Trophoblast cell (in vitro differentiated cells and primary cell): ENCODE measurements at regions not wholly inside any gene's neighbourhood (a gene's known extent, or its start where the extent isn't known, plus 50 kb on each side); places are given as distances from the start of the nearest gene placed in this dataset.

Experiments
- DNase-seq, 2 donors: peaks; one replicate each; pipeline ENCODE4 v3.0.0-alpha.2; 2016
- H2AFZ ChIP-seq: 2 replicates; pipeline ENCODE4 v1.6.1; 2013; ENCODE audit warnings: low read length, moderate library complexity, mild to moderate bottlenecking; ENCODE audit not compliant: insufficient read depth, poor library complexity
- H2AK5ac ChIP-seq: 2 replicates; pipeline ENCODE4 v1.6.1; 2013; ENCODE audit warnings: mild to moderate bottlenecking, low read length
- H2BK120ac ChIP-seq: 2 replicates; pipeline ENCODE4 v1.6.1; 2013; ENCODE audit warnings: low read length, mild to moderate bottlenecking, moderate library complexity; ENCODE audit not compliant: insufficient read depth, poor library complexity
- H2BK12ac ChIP-seq: 2 replicates; pipeline ENCODE4 v1.6.1; 2013; ENCODE audit warnings: mild to moderate bottlenecking, low read length, moderate library complexity
- H2BK5ac ChIP-seq: 2 replicates; pipeline ENCODE4 v1.6.1; 2013; ENCODE audit warnings: low read length, low read depth, moderate library complexity, mild to moderate bottlenecking; ENCODE audit not compliant: poor library complexity
- H3K14ac ChIP-seq: 2 replicates; pipeline ENCODE4 v1.6.1; 2013; ENCODE audit warnings: mild to moderate bottlenecking, low read length
- H3K18ac ChIP-seq: 2 replicates; pipeline ENCODE4 v1.6.1; 2013; ENCODE audit warnings: mild to moderate bottlenecking, low read length
- H3K23ac ChIP-seq: 2 replicates; pipeline ENCODE4 v1.6.1; 2013; ENCODE audit warnings: low read length
- H3K27ac ChIP-seq: 2 replicates; pipeline ENCODE4 v1.5.1; 2013; ENCODE audit warnings: low read depth, mild to moderate bottlenecking, inconsistent platforms, low read length, moderate library complexity
- H3K27me3 ChIP-seq: 2 replicates; pipeline ENCODE4 v1.6.1; 2013; ENCODE audit warnings: inconsistent platforms, mild to moderate bottlenecking, low read length, moderate library complexity; ENCODE audit not compliant: insufficient read depth
- H3K36me3 ChIP-seq, 2 experiments: 1 replicate in 1 of 2; 2 replicates in 1 of 2; pipeline ENCODE4 v1.6.1; 2013; ENCODE audit warnings: low read length in 2 of 2, mild to moderate bottlenecking in 2 of 2, moderate library complexity in 1 of 2; ENCODE audit not compliant: insufficient read depth in 2 of 2, control insufficient read depth in 1 of 2
- H3K4ac ChIP-seq: 2 replicates; pipeline ENCODE4 v1.6.1; 2013; ENCODE audit warnings: low read depth, mild to moderate bottlenecking, low read length, moderate library complexity
- H3K4me1 ChIP-seq, 2 experiments: 1 replicate in 1 of 2; 2 replicates in 1 of 2; pipeline ENCODE4 v1.6.1; 2013; ENCODE audit warnings: low read length in 2 of 2, mild to moderate bottlenecking in 2 of 2, moderate library complexity in 1 of 2; ENCODE audit not compliant: insufficient read depth in 2 of 2, control insufficient read depth in 1 of 2
- H3K4me2 ChIP-seq: 2 replicates; pipeline ENCODE4 v1.6.1; 2013; ENCODE audit warnings: inconsistent platforms, mild to moderate bottlenecking, low read length, moderate library complexity
- H3K4me3 ChIP-seq: 2 replicates; pipeline ENCODE4 v1.5.1; 2013; ENCODE audit warnings: mild to moderate bottlenecking, low read depth, low read length, inconsistent platforms
- H3K79me1 ChIP-seq: one replicate; pipeline ENCODE4 v1.6.1; 2013; ENCODE audit warnings: low read length
- H3K79me2 ChIP-seq: 2 replicates; pipeline ENCODE4 v1.6.1; 2013; ENCODE audit warnings: low read length, mild to moderate bottlenecking; ENCODE audit not compliant: control insufficient read depth, insufficient read depth, poor library complexity
- H3K9ac ChIP-seq: 2 replicates; pipeline ENCODE4 v1.6.1; 2013; ENCODE audit warnings: mild to moderate bottlenecking, low read length
- H3K9me3 ChIP-seq: 2 replicates; pipeline ENCODE4 v1.6.1; 2013; ENCODE audit warnings: low read depth, mild to moderate bottlenecking, control low read depth, inconsistent platforms, low read length; ENCODE audit not compliant: insufficient read depth
- H4K12ac ChIP-seq: 2 replicates; pipeline ENCODE4 v1.6.1; 2013; ENCODE audit warnings: low read depth, mild to moderate bottlenecking, low read length, moderate library complexity
- H4K8ac ChIP-seq: 2 replicates; pipeline ENCODE4 v1.6.1; 2013; ENCODE audit warnings: low read depth, mild to moderate bottlenecking, low read length, moderate library complexity
- H4K91ac ChIP-seq: one replicate; pipeline ENCODE4 v1.6.1; 2013; ENCODE audit warnings: low read depth, mild to moderate bottlenecking, low read length, moderate library complexity
- WGBS: extraction: QIAGEN DNeasy Blood & Tissue Kit; methylation state at CpG from one replicate; pipeline ENCODE4 v1.1.7; 2013; ENCODE audit warnings: missing lambda C conversion rate; ENCODE audit not compliant: insufficient read length, insufficient coverage; ENCODE audit errors: extremely low coverage; 5-methylcytosine and 5-hydroxymethylcytosine counted together

- H3K4me2 ChIP-seq = no peak overlapping the region
Measured at GRCh38 chr2:62643100-62643471, 62.4 kb upstream of the EHBP1 start.

DNA sequence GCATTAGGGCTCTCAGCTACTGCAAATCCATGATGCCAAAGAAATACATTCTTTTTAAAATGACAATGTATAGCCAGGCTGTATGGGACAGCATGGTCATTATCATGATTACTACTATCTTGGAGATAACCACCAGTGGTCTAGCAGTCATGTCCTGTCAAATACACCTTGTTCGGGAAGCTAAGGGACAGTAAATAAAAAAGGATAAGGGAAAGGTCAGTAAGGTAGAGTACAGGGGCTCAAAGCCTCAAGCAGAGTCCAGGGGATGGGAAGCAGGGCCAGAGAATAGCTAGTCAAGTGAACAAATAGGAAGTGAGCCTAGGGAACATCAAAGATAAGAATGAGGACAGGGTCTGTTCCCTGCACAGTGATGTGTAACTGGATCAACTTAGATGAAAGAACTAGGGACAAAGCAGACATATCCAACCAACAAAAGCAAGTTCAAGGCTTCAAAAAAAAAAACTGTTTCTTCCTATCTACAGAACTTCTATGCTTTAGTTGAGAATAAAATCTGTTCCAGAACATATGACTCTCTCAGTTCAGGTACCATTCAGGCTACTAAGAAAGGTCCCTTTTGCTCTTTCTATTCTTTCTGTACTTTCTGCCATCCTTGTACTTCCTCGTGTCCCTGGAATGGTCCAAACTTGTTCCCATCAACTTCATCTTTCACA, 62.9 kb upstream of the EHBP1 start:
- H2BK5ac ChIP-seq = no peak overlapping the region
- no peak overlapping the region for H3K4me3 ChIP-seq
- H4K8ac ChIP-seq = no peak overlapping the region
- H4K12ac ChIP-seq = no peak overlapping the region
- no peaks in the 10 kb centered on the region for H3K9me3 ChIP-seq
- H3K4ac ChIP-seq = no peak overlapping the region
- no peak overlapping the region for H2AK5ac ChIP-seq
- H3K4me2 ChIP-seq = no peak overlapping the region
- H3K36me3 ChIP-seq = no peaks in the 10 kb centered on the region
- WGBS = no CpG with 5 or more reads among the region's 2 CpGs
- H3K4me1 ChIP-seq = no peaks in the 10 kb centered on the region
- no peak overlapping the region for H3K23ac ChIP-seq
- no peak overlapping the region for H2AFZ ChIP-seq
- no peak overlapping the region for H2BK120ac ChIP-seq
- H3K18ac ChIP-seq = no peak overlapping the region
- H3K79me1 ChIP-seq = no peaks in the 10 kb centered on the region
- H3K9ac ChIP-seq = no peak overlapping the region
- H2BK12ac ChIP-seq = no peak overlapping the region
- no peak overlapping the region for H3K27ac ChIP-seq
- H3K79me2 ChIP-seq = no peaks in the 10 kb centered on the region
- H3K27me3 ChIP-seq = no peaks in the 10 kb centered on the region
- no peak overlapping the region for H3K14ac ChIP-seq
- DNase-seq = no peak
- H4K91ac ChIP-seq = no peak overlapping the region

More at GRCh38 chr2:62643100-62643471, 62.4 kb upstream of the EHBP1 start:
- no peak overlapping the region for H3K14ac ChIP-seq
- no peak overlapping the region for H3K27ac ChIP-seq
- no peak overlapping the region for H4K12ac ChIP-seq
- H3K9me3 ChIP-seq = no peaks in the 10 kb centered on the region
- H2AK5ac ChIP-seq = no peak overlapping the region
- no peak overlapping the region for H3K23ac ChIP-seq
- no peak overlapping the region for H4K8ac ChIP-seq
- H2BK5ac ChIP-seq = no peak overlapping the region
- no peaks in the 10 kb centered on the region for H3K36me3 ChIP-seq
- H2AFZ ChIP-seq = no peak overlapping the region
- H2BK120ac ChIP-seq = no peak overlapping the region
- H3K4ac ChIP-seq = no peak overlapping the region
- DNase-seq = no peak
- H3K27me3 ChIP-seq = no peaks in the 10 kb centered on the region
- H3K79me2 ChIP-seq = no peaks in the 10 kb centered on the region
- H3K4me3 ChIP-seq = no peak overlapping the region
- no peak overlapping the region for H2BK12ac ChIP-seq
- no peaks in the 10 kb centered on the region for H3K4me1 ChIP-seq
- WGBS = no CpG with 5 or more reads among the region's 4 CpGs
- H3K18ac ChIP-seq = no peak overlapping the region
- H3K79me1 ChIP-seq = no peaks in the 10 kb centered on the region
- H4K91ac ChIP-seq = no peak overlapping the region
- no peak overlapping the region for H3K9ac ChIP-seq

- H4K91ac ChIP-seq = no peak overlapping the region
Measured at GRCh38 chr2:62641936-62642335, 63.6 kb upstream of the EHBP1 start.

DNA sequence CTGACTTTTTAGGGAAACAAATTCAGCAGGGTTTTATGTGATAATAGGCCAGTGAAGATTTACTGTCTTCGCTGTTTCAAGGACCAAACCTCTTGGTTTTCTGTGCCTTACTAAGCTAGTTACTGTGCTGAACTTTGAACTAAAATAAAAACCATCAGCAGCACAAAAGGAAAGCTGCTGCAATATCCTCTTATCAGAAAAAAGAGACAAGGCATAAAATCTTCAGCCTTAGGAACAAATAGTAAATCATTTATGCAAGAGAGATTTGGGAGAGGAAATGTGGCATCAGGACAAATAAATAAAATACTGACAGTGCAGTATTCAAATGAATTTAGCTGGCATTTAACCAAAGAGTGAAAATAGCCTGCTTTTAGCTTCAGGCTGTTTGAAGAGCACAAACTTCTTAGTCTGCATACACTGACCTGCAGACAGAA, 64.1 kb upstream of the EHBP1 start:
- no peak overlapping the region for H3K4me2 ChIP-seq
- no peak overlapping the region for H4K91ac ChIP-seq
- DNase-seq = no peak
- H2AK5ac ChIP-seq = no peak overlapping the region
- no peak overlapping the region for H3K18ac ChIP-seq
- no peak overlapping the region for H2AFZ ChIP-seq
- H3K79me2 ChIP-seq = no peaks in the 10 kb centered on the region
- no peak overlapping the region for H3K14ac ChIP-seq
- H3K36me3 ChIP-seq = no peaks in the 10 kb centered on the region
- H3K4me1 ChIP-seq = no peaks in the 10 kb centered on the region
- no peak overlapping the region for H4K12ac ChIP-seq
- H3K27ac ChIP-seq = no peak overlapping the region
- H3K4ac ChIP-seq = no peak overlapping the region
- no peak overlapping the region for H2BK120ac ChIP-seq
- no peaks in the 10 kb centered on the region for H3K79me1 ChIP-seq
- H2BK12ac ChIP-seq = no peak overlapping the region
- no CpG with 5 or more reads among the region's 1 CpG for WGBS
- no peak overlapping the region for H4K8ac ChIP-seq
- H3K9me3 ChIP-seq = no peaks in the 10 kb centered on the region
- no peaks in the 10 kb centered on the region for H3K27me3 ChIP-seq
- H3K23ac ChIP-seq = no peak overlapping the region
- no peak overlapping the region for H2BK5ac ChIP-seq
- H3K9ac ChIP-seq = no peak overlapping the region
- no peak overlapping the region for H3K4me3 ChIP-seq

More at GRCh38 chr2:62641936-62642335, 63.6 kb upstream of the EHBP1 start:
- Histone ChIP-seq H3K14ac (no peak overlapping the region), H3K36me3 (no peaks in the 10 kb centered on the region), H3K27ac (no peak overlapping the region), H3K79me2 (no peaks in the 10 kb centered on the region), H2BK5ac (no peak overlapping the region), H3K27me3 (no peaks in the 10 kb centered on the region), H3K9me3 (no peaks in the 10 kb centered on the region), H3K9ac (no peak overlapping the region), H3K4me1 (no peaks in the 10 kb centered on the region), H3K18ac (no peak overlapping the region), H2AFZ (no peak overlapping the region), H4K12ac (no peak overlapping the region), H2BK12ac (no peak overlapping the region), H4K8ac (no peak overlapping the region), H3K79me1 (no peaks in the 10 kb centered on the region), H3K23ac (no peak overlapping the region), H3K4me2 (no peak overlapping the region), H3K4me3 (no peak overlapping the region), H3K4ac (no peak overlapping the region), H2AK5ac (no peak overlapping the region), H2BK120ac (no peak overlapping the region)
- WGBS = no CpG with 5 or more reads among the region's 4 CpGs
- no peak for DNase-seq
